Right lobe of liver (tissue), 6 donors: ENCODE measurements at regions not wholly inside any gene's neighbourhood (a gene's known extent, or its start where the extent isn't known, plus 50 kb on each side); places are given as distances from the start of the nearest gene placed in this dataset.
A peak's percentile ranks its signal among the peaks of the same experiment; 100 is the strongest.

Experiments used
- ATAC-seq, 4 donors: fragments of 200-7000 bp; cut with Tn5 transposase; one replicate each; pipeline ENCODE4 v1.9.1; 2020; ENCODE audit warnings: mild to moderate bottlenecking in 4 of 4, moderate library complexity in 4 of 4
- DNase-seq, 3 donors: peaks; one replicate each; pipeline ENCODE4 v3.0.0-alpha.2; 2020
- H3K27ac ChIP-seq, 3 donors: fragments of 200-600 bp; one replicate each; pipeline ENCODE4 v1.8.0; 2022
- H3K27me3 ChIP-seq, 2 donors: fragments of 200-600 bp; one replicate each; pipeline ENCODE4 v1.8.0; 2022
- H3K36me3 ChIP-seq, 4 donors: fragments of 200-600 bp; sonication (generic) in 1 of 4; one replicate each; pipeline versions ENCODE4 v1.5.1 to v1.8.0; 2017 to 2022; ENCODE audit warnings: control low read depth in 1 of 4
- H3K4me1 ChIP-seq, 4 donors: fragments of 200-600 bp; sonication (generic) in 1 of 4; one replicate each; pipeline versions ENCODE4 v1.5.1 to v1.8.0; 2017 to 2022; ENCODE audit warnings: control low read depth in 1 of 4
- H3K4me3 ChIP-seq, 3 donors: fragments of 200-600 bp; one replicate each; pipeline ENCODE4 v1.8.0; 2022
- H3K9me3 ChIP-seq, 4 donors: fragments of 200-600 bp; sonication (generic) in 1 of 4; one replicate each; pipeline versions ENCODE4 v1.5.1 to v1.8.0; 2017 to 2022; ENCODE audit warnings: control low read depth in 1 of 4
- CTCF ChIP-seq, 4 donors: fragments of 200-600 bp in 3 of 4; fragments of 450-650 bp in 1 of 4; IDR thresholded peaks; one replicate each; pipeline versions ENCODE4 v1.5.1 to v1.8.0; 2016 to 2022; ENCODE audit warnings: antibody characterized with exemption in 4 of 4, mild to moderate bottlenecking in 2 of 4
- POLR2A ChIP-seq: fragments of 450-650 bp; IDR thresholded peaks from one replicate; pipeline ENCODE4 v1.6.1; 2017; ENCODE audit warnings: antibody characterized with exemption, mild to moderate bottlenecking
- WGBS: methylation state at CpG from one replicate; pipeline ENCODE4 v1.1.6; 2018; ENCODE audit warnings: low coverage, low lambda C conversion rate; ENCODE audit not compliant: insufficient coverage; ENCODE audit errors: missing lambda C conversion rate; 5-methylcytosine and 5-hydroxymethylcytosine counted together
- intact Hi-C, 2 donors: fragments of 100-400 bp; cut with DNase I; formaldehyde crosslinking; loops; one replicate each; pipeline versions ENCODE4 v1.11.2 to v1.14.1; 2022
- donor health status: DM: no; HTN: yes; CAD: no.
- donor health status: DM: no; HTN: no; CAD: no.
- donor health status: DM: no; HTN: no; CAD: no.
- donor health status: DM: no; HTN: yes; CAD: no.
- donor health status: DM: no; HTN: yes; CAD: no.

- 87% methylated on average over 9 of the region's 22 CpGs for WGBS
- Histone ChIP-seq H3K36me3 (no peaks in the 10 kb centered on the region), H3K27ac (peak overlapping the region in 1 of 3 donors; percentile 65), H3K4me1 (peaks cover 0 to 5% (median 0%) of the 10 kb centered on the region in 4 donors), H3K27me3 (no peaks in the 10 kb centered on the region), H3K4me3 (no peak overlapping the region), H3K9me3 (peaks cover 0 to 3% (median 0%) of the 10 kb centered on the region in 4 donors)
- DNase-seq (peak in 1 of 3 donors; percentile 43), ATAC-seq (no peak)
- intact Hi-C loops: no loop called here
- no peak for TF ChIP-seq POLR2A
- TF ChIP-seq CTCF (IDR thresholded peaks at IDR 0.05): no peak
Measured at GRCh38 chr7:117836-118614, 74.3 kb upstream of the FAM20C start.

- H3K36me3 ChIP-seq: no peaks in the 10 kb centered on the region
- peak overlapping the region; percentile 6 to 65 (median 47) for H3K27ac ChIP-seq
- intact Hi-C loops: no loop called here
- TF ChIP-seq POLR2A (no peak), CTCF (IDR thresholded peaks at IDR 0.05) (no peak)
- WGBS: 59% methylated on average over 14 of the region's 32 CpGs
- no peak overlapping the region for H3K4me3 ChIP-seq
- peaks cover 0 to 5% (median 0%) of the 10 kb centered on the region in 4 donors for H3K4me1 ChIP-seq
- DNase-seq: peak in 1 of 3 donors; percentile 53
- H3K27me3 ChIP-seq: no peaks in the 10 kb centered on the region
- peak in 3 of 4 donors; percentile 14 to 43 (median 28) for ATAC-seq
- H3K9me3 ChIP-seq: peaks cover 0 to 3% (median 0%) of the 10 kb centered on the region in 4 donors
Measured at GRCh38 chr7:118615-119391, 73.6 kb upstream of the FAM20C start.

GRCh38 chr7:119392-120163, 72.8 kb upstream of the FAM20C start:
- 0% methylated on average over 1 of the region's 27 CpGs for WGBS
- ATAC-seq: peak; percentile 52 to 67 (median 62)
- H3K4me3 ChIP-seq: no peak overlapping the region

More at GRCh38 chr7:119392-120163, 72.8 kb upstream of the FAM20C start:
- no peaks in the 10 kb centered on the region for H3K9me3 ChIP-seq
- no peaks in the 10 kb centered on the region for H3K27me3 ChIP-seq
- peak in 2 of 3 donors; percentile 72 to 74 for DNase-seq
- peak overlapping the region in 2 of 3 donors; percentile 47 to 65 for H3K27ac ChIP-seq
- no peak for TF ChIP-seq CTCF (IDR thresholded peaks at IDR 0.05)
- TF ChIP-seq POLR2A: no peak
- intact Hi-C loops: no loop called here
- H3K36me3 ChIP-seq: no peaks in the 10 kb centered on the region
- H3K4me1 ChIP-seq: peaks cover 0 to 5% (median 0%) of the 10 kb centered on the region in 4 donors
